GM19351 (cell line): ENCODE measurements at regions not wholly inside any gene's neighbourhood (a gene's known extent, or its start where the extent isn't known, plus 50 kb on each side); places are given as distances from the start of the nearest gene placed in this dataset.
"Not testable (repeated sequence)": the region's sequence is repeated elsewhere in the genome, so short reads cannot be mapped to it uniquely, and the experiment has no call there.

Experiments
- ATAC-seq: cut with Tn5 transposase; IDR thresholded peaks from one replicate; pipeline ENCODE4 v1.9.1; 2021; ENCODE audit warnings: mild to moderate bottlenecking, moderate library complexity; ENCODE audit not compliant: unreplicated experiment

DNA sequence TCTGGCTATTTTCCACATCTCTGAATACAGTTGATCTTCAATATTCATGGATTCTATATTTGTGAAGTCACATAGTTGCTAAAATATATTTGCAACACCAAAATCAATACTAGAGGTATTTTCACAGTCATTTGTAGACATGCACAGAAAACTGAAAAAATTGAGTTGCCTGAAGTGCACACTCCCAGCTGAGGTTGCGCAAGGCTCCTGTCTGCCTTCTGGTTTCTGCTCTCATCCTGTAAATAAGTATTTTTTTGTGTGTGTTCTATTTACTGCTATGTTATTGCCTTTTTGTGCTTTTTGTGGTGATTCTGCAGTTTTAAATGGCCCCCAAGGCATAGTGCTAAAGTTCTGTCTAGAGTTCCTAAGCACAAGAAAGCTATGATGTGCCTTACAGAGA lies 371.1 kb upstream of the GRAMD2B start:
- no peak for ATAC-seq

DNA sequence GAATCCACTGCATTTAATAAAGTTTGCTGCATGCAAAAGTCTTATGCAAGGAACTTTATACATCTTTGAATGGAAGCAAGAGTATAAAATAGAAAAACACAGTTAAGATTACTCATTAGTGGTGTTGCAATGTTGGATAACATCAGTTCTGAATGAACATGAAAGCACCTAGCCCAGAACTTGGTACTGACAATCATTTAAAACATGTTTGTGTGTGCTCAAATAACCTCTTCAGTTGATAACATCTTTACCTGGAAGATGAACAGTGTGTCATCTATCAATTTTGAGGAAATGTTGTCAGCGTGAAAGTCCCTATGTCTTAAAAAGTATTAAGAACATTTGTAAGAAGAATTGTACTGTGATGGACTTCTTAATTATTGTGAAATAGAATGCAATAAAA lies 370.4 kb upstream of the GRAMD2B start:
- ATAC-seq = no peak

DNA sequence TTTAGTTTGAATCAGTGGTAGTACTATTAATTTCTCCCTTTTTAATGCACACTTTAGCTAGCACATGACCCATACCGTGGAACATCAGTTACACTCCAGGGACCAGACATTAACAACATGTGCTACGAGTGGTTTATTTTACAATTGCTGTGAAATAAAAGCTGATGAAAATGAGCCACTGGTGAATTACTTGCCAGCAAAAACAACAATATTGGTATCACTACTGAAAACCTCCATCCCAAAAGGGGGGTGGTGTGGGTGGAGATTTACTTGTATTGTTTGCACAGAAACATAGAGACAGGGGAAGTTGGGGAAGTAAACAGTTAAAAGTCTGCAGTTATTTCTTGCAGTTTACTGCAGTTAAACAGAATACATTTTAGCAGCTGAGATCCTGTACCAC lies 369.6 kb upstream of the GRAMD2B start:
- ATAC-seq = no peak

DNA sequence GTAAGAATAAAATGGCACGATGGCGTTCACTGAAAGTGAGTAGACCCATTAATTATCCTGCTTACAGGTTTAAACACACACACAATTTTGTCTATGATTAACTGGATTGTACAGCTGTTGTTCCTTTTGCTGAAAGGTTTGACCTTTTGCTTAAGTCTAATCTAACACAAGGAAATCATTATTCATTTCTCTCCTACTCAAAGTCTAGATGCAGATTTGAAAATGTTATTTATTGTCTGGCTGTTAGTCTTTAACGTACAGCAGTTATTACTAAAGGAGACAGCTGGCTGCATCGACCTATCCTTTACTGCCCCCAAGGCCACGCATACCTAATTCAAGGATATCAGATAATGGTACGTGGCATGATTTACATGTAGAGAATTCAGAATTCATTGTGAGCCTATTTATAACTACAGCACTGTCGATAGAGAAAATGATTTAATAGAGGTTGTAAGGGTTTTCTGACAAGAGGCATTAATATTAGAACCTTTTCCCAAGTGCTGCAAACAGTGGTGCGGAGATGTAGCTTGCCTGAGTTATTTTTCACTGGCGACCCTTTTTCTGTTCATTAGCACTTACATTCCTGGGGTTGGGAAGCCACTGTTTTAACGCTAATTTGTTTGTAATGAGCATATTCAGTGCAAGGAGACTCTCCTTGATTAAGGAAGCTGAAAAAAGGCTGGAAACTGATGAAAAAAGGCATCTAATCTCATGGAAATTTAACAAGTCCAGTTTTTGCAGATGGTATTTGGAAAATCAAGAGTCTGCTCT lies 368.4 kb upstream of the GRAMD2B start:
- no peak for ATAC-seq

DNA sequence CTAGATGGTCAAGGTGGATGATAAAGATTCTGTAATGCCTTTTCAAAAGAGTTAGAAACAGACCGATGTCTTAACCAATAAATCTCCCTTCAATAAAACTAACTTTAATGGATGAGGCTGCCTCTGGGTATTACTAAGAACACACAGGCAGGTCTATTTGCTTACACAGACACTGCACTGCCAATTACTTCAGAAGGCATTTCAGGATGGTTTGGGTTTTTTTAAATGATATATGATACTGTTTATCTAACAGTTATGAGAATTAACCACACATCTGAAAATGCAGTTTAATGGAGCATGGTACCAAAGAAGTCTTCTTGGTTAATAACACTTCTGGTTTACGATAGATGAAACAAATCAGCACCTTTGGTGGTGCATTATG lies 367.9 kb upstream of the GRAMD2B start:
- no peak for ATAC-seq

DNA sequence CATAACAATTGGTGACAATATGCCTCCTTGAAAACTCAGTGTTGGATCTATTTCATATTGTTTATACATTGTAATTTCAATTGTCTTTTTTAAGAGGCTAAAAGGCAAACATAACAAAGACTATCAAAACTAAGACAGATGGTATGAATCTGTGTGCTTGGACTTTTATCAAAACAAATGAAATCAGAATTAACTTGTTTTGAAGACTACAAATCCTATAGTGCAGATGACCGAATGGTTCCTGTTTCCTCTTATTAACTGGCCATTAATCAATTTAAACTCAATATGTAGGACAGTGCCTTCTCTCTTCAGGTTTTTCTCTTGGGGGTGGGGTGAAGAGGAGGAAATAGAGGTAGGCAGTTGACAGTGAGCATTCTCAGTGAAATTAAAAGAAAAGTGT lies 366.9 kb upstream of the GRAMD2B start:
- ATAC-seq = no peak

DNA sequence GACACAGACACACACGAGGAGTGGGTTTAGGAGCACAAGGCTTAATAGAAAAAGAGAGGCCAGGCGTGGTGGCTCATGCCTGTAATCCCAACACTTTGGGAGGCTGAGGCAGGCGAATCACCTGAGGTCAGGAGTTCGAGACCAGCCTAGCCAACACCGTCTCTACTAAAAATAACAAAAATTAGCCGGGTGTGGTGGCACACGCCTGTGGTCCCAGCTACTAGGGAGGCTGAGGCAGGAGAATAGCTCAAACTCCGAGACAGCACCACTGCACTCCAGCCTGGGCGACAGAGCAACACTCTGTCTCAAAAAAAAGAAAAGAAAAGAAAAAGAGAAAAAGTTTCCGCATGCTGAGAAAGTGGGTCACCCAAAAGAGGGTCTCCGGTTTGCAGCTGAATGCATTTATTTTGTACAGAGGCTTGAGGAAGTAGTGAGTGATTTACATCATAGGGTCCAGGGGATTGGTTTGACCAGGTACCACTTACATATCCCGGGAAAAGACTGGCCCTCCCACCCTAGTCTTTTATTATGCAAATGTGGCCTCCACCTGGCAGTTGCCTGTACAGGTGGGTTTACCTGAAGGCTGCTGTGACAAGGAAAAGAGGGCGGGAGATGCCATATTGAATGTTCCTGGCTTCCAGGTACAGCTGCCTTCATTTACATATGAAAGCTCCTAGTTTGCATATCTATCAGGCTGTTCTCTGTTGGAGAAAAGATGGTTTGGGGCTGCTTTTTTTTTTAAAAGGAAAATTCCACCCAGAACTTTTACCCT lies 366.2 kb upstream of the GRAMD2B start:
- ATAC-seq = no peak

DNA sequence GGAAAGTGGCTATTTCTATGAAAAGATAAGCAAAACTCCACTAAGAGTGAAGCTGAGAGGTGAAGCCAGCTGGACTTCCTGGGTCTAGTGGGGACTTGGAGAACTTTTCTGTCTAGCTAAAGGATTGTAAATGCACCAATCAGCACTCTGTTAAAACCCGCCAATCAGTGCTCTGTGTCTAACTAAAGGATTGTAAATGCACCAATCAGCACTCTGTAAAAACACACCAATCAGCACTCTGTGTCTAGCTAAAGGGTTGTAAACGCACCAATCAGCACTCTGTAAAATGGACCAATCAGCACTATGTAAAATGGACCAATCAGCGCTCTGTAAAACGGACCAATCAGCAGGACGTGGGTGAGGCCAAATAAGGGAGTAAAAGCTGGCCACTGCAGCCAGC lies 364.8 kb upstream of the GRAMD2B start:
- not testable (repeated sequence) for ATAC-seq

DNA sequence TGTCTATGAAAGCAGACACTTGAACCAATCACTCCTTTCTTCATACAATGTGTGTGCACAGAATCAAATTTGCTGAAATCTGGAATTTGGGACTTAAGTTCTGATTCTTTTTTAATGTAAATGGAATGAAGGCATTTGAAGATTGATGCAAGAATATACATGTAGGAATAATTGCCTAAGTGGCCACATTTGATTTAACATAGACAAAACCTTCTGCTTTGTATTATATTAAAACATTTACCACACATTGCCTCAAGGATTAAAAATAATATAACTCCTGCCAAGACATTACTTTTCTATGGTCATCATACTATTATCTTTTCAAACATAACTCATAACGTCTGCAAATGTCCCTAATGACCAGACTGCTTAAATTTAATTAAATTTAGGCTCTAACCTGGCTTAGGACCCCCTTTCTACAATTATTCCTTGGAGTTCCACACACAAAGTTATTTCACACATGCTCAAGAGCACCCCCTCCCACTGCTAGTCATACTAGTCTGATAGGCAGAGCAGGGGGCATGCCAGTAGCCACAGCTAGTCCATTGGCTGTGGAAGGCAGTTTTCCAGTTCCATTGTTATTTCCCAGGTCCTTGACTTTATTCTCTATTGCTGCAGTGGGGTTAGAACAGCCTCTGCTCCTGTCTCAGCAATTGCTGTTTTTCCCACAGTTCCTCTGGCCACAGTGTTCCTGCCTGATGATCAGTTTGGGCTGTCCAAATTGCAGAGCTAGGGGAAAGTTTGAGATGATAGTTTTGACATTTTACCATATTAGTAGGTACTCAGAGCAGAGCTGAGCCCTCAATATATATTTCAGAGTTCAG lies 360.6 kb upstream of the GRAMD2B start:
- ATAC-seq = no peak

DNA sequence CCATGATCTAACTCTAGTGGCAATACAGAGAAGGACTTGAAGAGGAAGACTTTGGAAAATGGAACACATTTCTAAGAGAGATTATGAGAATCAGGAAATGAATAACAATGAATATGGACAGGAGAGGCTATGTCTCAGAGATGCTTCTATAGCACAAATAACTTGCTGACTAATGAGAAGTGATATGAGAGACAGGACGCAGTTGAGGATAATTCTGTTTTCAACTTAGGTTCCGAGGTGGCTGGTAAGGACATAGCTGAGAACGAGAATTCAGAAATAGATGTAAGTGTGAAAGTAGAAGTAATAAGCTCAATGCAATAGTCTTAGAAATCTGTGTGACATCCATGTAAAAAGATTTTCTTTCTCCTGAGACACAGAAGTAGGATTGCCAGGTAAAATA lies 358.1 kb upstream of the GRAMD2B start:
- ATAC-seq = no peak

DNA sequence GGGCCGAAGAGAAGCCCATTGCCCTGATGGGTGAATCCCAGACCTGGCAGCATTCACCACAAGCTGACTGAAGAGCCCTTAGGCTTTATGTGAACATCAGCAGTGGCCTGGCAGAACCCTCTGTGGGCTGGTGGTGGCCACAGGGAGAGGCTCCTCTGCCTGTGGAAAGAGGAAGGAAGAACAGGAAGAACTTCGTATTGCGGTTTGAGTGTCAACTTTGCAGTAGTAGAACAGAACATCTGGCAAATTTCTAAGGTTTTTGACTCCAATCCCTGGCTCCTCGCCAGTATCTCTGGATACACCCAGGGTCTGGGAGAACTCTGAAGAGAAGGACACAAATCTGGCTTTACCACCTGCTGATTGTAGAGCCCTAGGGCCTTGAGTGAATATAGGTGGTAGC lies 356.4 kb upstream of the GRAMD2B start:
- no peak for ATAC-seq

DNA sequence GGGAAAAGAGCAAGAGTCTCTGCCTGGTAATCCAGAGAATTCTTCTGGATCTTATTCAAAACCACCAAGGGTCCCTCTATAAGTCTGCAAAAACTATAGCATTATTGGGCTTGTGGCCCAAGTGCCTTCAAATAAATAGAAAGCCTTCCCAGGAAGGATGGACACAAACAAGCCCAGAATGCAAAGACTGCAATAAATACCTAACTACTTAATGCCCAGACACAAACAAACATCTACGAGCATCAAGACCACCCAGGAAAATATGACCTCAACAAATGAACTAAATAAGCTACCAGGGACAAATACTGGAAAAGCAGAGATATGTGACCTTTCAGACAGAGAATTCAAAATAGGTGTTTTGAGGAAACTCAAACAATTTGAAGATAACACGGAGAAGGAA lies 355.8 kb upstream of the GRAMD2B start:
- no peak for ATAC-seq

DNA sequence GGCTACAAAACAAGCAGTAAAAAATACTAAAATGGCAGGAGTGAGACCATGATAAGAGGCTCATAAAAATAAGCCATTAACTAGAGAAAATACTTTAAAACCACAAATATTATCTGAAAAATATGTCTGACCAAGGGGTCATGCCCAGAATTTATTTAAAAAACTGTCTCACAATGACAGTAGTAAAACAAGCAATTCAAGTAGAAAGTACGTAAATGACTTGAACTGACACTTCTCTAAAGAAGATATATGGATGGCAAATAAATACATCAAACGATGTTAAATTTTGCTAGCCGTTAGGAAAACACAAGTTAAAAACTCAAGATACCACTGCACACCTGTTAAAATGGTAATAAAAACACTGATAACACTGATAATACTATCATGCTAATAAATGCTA lies 353.9 kb upstream of the GRAMD2B start:
- ATAC-seq = no peak

DNA sequence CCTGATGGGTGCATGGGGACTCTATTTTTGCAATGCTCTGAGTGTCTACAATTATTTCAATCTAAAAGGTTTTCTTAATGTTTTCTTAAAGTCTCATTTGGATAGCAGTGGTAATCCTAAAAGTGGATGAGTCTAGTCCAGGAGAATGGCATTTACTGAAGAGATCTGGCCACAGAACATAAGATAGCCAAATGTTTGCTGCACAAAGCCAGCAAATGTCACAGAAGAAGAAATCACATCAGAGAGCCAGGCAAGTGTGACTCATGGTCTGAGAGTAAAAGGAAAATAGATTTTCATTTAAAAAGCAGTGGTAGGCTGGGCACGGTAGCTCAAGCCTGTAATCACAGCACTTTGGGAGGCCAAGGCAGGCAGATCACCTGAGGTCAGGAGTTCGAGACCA lies 352.7 kb upstream of the GRAMD2B start:
- no peak for ATAC-seq

DNA sequence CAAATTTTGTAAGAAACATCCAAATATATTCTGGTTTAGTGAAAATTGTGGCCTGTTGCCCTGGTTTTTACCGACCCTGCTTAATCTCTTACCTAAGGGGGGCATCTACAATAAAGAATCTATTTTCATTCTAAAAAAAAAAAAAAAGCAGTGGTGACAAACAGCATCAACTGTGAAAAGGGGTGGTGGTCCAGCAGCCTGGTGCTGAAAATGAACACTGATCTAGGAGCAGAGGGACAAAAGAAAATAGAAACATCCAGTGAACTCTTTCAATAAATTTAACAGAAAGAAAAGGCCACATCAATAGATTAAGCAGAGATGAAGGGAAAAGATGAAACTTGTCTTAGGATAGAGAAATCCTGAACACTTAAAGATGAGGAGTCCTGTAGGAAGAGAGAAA lies 348.7 kb upstream of the GRAMD2B start:
- no peak for ATAC-seq

DNA sequence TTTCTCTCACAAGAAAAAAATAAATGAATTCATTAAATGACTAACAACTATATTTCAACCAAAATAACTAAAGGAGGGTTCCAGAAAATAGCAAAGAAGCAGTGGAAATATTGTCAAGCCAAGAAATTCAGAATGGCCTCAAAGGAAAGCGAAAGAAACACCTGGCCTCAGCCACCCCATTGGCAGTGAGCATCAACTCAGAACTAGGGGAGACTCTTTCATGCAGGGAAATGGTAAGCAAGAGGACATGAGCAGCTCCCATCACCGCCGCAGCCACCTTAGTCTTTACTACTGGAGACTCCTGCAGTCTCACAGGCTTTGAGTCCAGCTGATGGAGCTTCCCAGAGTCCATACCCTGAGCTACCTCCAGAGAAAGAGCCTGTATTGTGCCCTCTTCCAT lies 343.9 kb upstream of the GRAMD2B start:
- ATAC-seq = no peak

DNA sequence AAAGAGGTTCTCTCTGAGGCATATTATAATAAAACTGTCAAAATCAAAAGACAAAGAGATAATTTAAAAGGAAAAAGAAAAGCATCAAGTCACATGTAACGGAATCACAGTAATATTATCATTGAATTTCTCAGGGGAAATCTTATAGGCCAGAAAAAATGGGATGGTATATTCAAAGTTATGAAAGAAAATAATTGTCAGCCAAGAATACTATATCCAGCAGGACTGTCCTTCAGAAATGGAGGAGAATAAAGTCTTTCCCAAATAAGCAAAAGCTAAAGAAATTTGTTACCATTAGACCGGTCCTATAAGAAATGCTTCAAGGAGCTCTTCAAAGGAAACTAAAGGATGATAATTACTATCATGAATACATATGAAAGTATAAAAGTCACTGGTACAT lies 342.0 kb upstream of the GRAMD2B start:
- no peak for ATAC-seq

DNA sequence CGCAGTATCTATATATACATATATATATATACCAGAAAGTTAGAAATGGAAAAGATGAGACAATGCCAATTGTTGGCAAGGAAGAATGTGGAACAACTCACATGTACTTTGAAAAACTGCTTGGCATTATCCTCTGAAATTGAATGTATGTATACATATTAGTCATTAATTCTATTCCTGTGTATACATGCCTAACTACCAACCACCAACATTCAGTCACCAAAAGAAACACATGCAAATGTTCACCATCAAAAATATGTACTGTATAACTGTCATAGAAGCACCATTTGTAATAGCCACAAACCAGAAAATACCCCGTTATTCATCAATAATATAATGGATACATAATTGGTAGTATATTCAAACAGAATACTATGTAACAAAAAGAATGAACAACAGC lies 330.2 kb upstream of the GRAMD2B start:
- ATAC-seq = no peak

DNA sequence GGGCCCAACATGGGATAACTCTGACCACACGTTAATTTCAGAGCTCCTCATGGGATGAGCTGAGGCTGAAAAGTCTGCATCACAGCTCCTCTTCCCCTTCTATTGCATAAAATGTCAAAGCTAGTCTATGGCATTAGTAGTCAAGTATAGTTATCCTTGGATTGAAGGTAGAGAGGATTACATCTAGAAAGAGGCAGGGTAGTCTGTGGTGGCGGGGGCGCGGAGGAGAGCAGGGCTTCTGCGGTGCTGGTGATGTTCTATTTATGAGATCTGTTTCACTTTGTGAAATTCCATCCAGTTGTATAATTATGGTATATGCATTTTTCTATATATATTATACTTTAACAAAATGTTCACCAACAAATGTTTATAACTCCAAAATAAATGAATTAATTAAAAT lies 329.5 kb upstream of the GRAMD2B start:
- no peak for ATAC-seq

DNA sequence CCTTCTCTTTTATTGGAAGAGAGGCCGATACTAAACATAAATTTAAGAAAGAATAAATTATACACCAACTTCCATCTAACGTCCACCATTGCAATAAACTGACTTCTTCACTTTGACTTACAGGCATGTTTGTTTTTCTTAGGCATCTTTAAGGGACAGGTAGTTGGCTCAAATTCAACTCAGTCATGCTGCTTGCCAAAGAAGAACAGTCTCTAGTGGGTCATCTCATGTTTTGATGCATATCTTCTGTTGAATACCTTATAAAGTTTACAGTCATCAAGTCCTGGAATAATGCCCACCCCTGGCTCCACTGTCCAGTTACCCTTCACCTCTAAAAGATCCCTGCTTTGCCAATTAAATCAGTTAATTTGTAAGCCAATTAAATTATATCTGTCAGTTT lies 328.2 kb upstream of the GRAMD2B start:
- ATAC-seq = no peak

DNA sequence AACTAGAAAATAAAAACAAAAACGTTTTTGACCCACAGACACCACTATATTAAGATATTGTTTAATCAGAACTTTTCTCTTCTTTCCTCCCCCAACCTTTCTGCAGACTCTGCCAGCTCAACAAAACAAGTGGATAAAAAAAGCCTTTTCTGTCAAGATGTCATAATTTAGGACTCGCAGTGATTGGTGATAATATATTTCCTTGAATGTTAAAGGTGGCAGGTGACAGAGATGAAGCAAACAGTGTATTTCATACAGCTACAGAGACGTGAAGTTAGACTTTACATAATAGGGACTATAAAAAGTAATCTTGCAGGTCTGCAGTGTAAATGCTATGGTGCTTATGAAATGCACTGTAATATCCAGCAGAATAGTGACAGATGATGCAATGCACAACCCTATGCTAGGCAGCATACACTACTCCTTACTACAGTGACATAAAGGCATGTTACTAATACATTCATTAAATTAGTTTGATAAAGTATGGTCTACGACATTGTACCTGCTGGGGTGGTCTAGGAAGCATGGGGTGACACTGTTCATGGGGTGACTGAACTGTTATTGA lies 326.7 kb upstream of the GRAMD2B start:
- no peak for ATAC-seq
